Fibroblast of lung (primary cell): ENCODE measurements at regions not wholly inside any gene's neighbourhood (a gene's known extent, or its start where the extent isn't known, plus 50 kb on each side); places are given as distances from the start of the nearest gene placed in this dataset.

Source experiments
- DNase-seq, 2 donors: peaks; one replicate each; pipeline versions ENCODE4 v3.0.0 to v3.0.0-alpha.2; 2010; ENCODE audit warnings: low read depth in 2 of 2
- H2AFZ ChIP-seq: 2 replicates; pipeline ENCODE4 v1.5.1; 2012; ENCODE audit warnings: low read length, control low read depth, inconsistent platforms
- H3K27ac ChIP-seq: 2 replicates; pipeline ENCODE4 v1.5.1; 2011; ENCODE audit warnings: low read length, control low read depth; ENCODE audit not compliant: insufficient read depth
- H3K27me3 ChIP-seq: 2 replicates; pipeline ENCODE4 v1.5.1; 2011; ENCODE audit warnings: mild to moderate bottlenecking, low read length; ENCODE audit not compliant: control insufficient read depth, insufficient read depth
- H3K36me3 ChIP-seq: 2 replicates; pipeline ENCODE4 v1.5.1; 2011; ENCODE audit warnings: low read length; ENCODE audit not compliant: control insufficient read depth, insufficient read depth
- H3K4me1 ChIP-seq: 2 replicates; pipeline ENCODE4 v1.5.1; 2011; ENCODE audit warnings: low read length; ENCODE audit not compliant: control insufficient read depth, insufficient read depth; ENCODE audit errors: extremely low read depth
- H3K4me2 ChIP-seq: 2 replicates; pipeline ENCODE4 v1.5.1; 2011; ENCODE audit warnings: low read length, control low read depth; ENCODE audit not compliant: insufficient read depth; ENCODE audit errors: extremely low read depth
- H3K4me3 ChIP-seq, 4 experiments: fragments of 200-600 bp in 1 of 4; sonication (generic) in 1 of 4; replicated peaks in 1 of 4; 2 replicates each; pipeline ENCODE4 v1.5.1; 2011 to 2016; ENCODE audit warnings: low read length in 4 of 4, low read depth in 3 of 4, mild to moderate bottlenecking in 3 of 4, control low read depth in 2 of 4, inconsistent platforms in 1 of 4, mixed read lengths in 1 of 4; ENCODE audit not compliant: insufficient read depth in 1 of 4; ENCODE audit errors: control extremely low read depth in 1 of 4
- H3K79me2 ChIP-seq: 2 replicates; pipeline ENCODE4 v1.5.1; 2012; ENCODE audit warnings: mild to moderate bottlenecking, low read length, inconsistent platforms; ENCODE audit not compliant: control insufficient read depth, insufficient read depth
- H3K9ac ChIP-seq: 2 replicates; pipeline ENCODE4 v1.5.1; 2011; ENCODE audit warnings: mild to moderate bottlenecking, low read length, control low read depth; ENCODE audit not compliant: insufficient read depth
- H3K9me3 ChIP-seq: 2 replicates; pipeline ENCODE4 v1.5.1; 2012; ENCODE audit warnings: low read depth, low read length; ENCODE audit not compliant: control insufficient read depth, insufficient read depth
- H4K20me1 ChIP-seq: 2 replicates; pipeline ENCODE4 v1.5.1; 2011; ENCODE audit warnings: low read length; ENCODE audit not compliant: control insufficient read depth, insufficient read depth; ENCODE audit errors: extremely low read depth
- EZH2 ChIP-seq: IDR thresholded peaks from 2 replicates; pipeline ENCODE4 v1.5.1; 2012; ENCODE audit warnings: low read length, control low read depth, mild to moderate bottlenecking; ENCODE audit errors: missing control alignments
- TF ChIP-seq, protein P1 (sequence below), 2 donors: IDR thresholded peaks in 1 of 2; conservative IDR thresholded peaks in 1 of 2; 1 replicate in 1 of 2; 2 replicates in 1 of 2; pipeline ENCODE4 v1.5.1; 2011 to 2012; ENCODE audit warnings: low read length in 2 of 2, control low read depth in 1 of 2, inconsistent platforms in 1 of 2, low read depth in 1 of 2, mild to moderate bottlenecking in 1 of 2

DNA sequence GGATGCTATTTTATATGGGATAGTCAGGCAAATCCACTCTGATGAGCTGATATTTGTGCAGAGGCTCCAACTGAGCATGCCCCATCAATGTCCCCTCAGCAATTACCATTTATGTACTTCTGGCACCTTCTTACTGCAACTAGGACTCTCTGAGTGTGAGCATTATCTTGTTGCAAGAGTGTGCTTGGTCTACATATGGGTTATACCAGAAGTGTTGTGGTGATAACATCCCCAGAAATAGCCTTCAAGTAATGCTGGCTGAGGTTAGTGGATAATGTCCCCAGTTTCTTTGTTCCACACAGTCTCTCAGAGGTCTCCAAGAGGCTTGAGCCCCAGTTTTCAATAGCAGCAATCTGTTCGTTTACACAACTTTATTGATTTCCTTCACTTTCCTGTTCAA is 408.6 kb downstream of the JRKL start:
- H3K79me2 ChIP-seq = no peaks in the 10 kb centered on the region
- H3K27ac ChIP-seq = no peak overlapping the region
- H3K9ac ChIP-seq = no peak overlapping the region
- no peaks in the 10 kb centered on the region for H3K27me3 ChIP-seq
- no peaks in the 10 kb centered on the region for H3K36me3 ChIP-seq
- no peaks in the 10 kb centered on the region for H3K9me3 ChIP-seq
- H3K4me2 ChIP-seq = no peak overlapping the region
- no peaks in the 10 kb centered on the region for H3K4me1 ChIP-seq
- H4K20me1 ChIP-seq = no peaks in the 10 kb centered on the region
- H3K4me3 ChIP-seq = no peak overlapping the region
- TF ChIP-seq, protein P1, sequence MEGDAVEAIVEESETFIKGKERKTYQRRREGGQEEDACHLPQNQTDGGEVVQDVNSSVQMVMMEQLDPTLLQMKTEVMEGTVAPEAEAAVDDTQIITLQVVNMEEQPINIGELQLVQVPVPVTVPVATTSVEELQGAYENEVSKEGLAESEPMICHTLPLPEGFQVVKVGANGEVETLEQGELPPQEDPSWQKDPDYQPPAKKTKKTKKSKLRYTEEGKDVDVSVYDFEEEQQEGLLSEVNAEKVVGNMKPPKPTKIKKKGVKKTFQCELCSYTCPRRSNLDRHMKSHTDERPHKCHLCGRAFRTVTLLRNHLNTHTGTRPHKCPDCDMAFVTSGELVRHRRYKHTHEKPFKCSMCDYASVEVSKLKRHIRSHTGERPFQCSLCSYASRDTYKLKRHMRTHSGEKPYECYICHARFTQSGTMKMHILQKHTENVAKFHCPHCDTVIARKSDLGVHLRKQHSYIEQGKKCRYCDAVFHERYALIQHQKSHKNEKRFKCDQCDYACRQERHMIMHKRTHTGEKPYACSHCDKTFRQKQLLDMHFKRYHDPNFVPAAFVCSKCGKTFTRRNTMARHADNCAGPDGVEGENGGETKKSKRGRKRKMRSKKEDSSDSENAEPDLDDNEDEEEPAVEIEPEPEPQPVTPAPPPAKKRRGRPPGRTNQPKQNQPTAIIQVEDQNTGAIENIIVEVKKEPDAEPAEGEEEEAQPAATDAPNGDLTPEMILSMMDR (conservative IDR thresholded peaks at IDR 0.05 in 1 of 2, IDR thresholded peaks at IDR 0.05 in 1 of 2; ENCODE audit: low read depth in 1 of 2, low read length in 2 of 2) = no peak
- TF ChIP-seq EZH2 = no peak
- no peak for DNase-seq
- no peak overlapping the region for H2AFZ ChIP-seq

GRCh38 chr11:96815236-96815635 is 425.4 kb downstream of the JRKL start:
- Histone ChIP-seq H3K4me2 (no peak overlapping the region), H3K4me3 (no peak overlapping the region), H3K4me1 (no peaks in the 10 kb centered on the region), H3K27ac (no peak overlapping the region), H3K36me3 (no peaks in the 10 kb centered on the region), H4K20me1 (no peaks in the 10 kb centered on the region), H3K9ac (no peak overlapping the region), H3K79me2 (no peaks in the 10 kb centered on the region), H2AFZ (no peak overlapping the region), H3K9me3 (no peaks in the 10 kb centered on the region), H3K27me3 (no peaks in the 10 kb centered on the region)
- DNase-seq = no peak
- no peak for TF ChIP-seq EZH2
- TF ChIP-seq, protein P1 (conservative IDR thresholded peaks at IDR 0.05 in 1 of 2, IDR thresholded peaks at IDR 0.05 in 1 of 2; ENCODE audit: low read depth in 1 of 2, low read length in 2 of 2) = no peak

DNA sequence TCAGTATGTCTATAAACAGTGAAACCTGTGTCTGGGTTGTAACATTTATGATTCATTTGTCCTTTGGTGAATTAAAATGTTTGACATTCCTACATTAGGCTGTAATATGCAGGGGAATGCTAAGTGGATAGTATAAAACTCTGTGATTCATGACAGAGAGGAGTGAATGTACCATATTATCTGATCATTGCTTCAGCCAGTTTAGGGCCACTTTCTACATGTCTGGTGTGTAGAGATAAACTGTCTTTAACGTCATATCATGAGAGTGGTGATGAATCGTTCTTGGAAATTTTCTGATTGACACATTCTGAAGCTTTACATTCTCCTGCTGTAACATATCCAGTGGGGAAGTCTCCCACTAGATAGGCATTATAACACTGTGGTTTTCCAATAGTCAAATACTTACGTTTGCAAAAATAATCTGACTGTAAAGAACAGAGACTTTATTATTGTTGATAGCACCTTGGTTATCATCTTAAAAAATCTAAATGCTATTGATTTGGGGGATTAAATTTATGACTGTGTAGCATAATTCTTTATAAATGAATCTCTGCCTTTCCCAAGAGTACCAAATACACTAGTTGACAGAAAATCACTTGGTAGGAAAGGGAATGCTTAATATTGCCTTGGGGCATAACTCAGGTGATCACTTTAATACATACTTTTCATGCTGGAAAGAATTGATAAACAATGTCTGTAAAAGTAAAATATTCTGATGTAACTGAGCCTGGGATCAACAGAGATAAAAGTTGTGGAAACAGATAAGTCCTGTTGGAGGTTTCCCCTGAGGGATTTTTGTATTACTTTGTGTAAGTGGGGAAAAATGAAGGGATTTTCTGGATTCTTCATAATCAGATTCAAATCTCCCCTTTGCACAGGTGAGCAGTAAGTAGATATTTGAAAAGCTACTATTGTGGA is 427.9 kb downstream of the JRKL start:
- Histone ChIP-seq H3K9me3 (no peaks in the 10 kb centered on the region), H3K4me2 (no peak overlapping the region), H2AFZ (no peak overlapping the region), H3K79me2 (no peaks in the 10 kb centered on the region), H3K36me3 (no peaks in the 10 kb centered on the region), H3K27ac (no peak overlapping the region), H3K9ac (no peak overlapping the region), H3K4me1 (no peaks in the 10 kb centered on the region), H4K20me1 (no peaks in the 10 kb centered on the region), H3K27me3 (no peaks in the 10 kb centered on the region), H3K4me3 (no peak overlapping the region)
- TF ChIP-seq EZH2 = no peak
- TF ChIP-seq, protein P1 (conservative IDR thresholded peaks at IDR 0.05 in 1 of 2, IDR thresholded peaks at IDR 0.05 in 1 of 2; ENCODE audit: low read depth in 1 of 2, low read length in 2 of 2) = no peak
- DNase-seq = peak in 1 of 2 donors; percentile 53
